Endodermal cell (in vitro differentiated cells): ENCODE measurements at regions not wholly inside any gene's neighbourhood (a gene's known extent, or its start where the extent isn't known, plus 50 kb on each side); places are given as distances from the start of the nearest gene placed in this dataset.
A peak's percentile ranks its signal among the peaks of the same experiment; 100 is the strongest.

Experiments
- DNase-seq: peaks from one replicate; pipeline ENCODE4 v3.0.0-alpha.2; 2017
- H3K27ac ChIP-seq: 2 replicates; pipeline ENCODE4 v1.5.1; 2013; ENCODE audit warnings: mild to moderate bottlenecking, low read depth, low read length, moderate library complexity
- H3K27me3 ChIP-seq: 2 replicates; pipeline ENCODE4 v1.6.1; 2013; ENCODE audit warnings: mild to moderate bottlenecking, low read length, moderate library complexity; ENCODE audit not compliant: insufficient read depth, control insufficient read depth, poor library complexity, severe bottlenecking
- H3K36me3 ChIP-seq: 2 replicates; pipeline ENCODE4 v1.7.0; 2013; ENCODE audit warnings: mild to moderate bottlenecking, low read length, moderate library complexity; ENCODE audit not compliant: control insufficient read depth, insufficient read depth
- H3K4me1 ChIP-seq: one replicate; pipeline ENCODE4 v1.7.0; 2013; ENCODE audit warnings: low read length; ENCODE audit not compliant: control insufficient read depth, insufficient read depth
- H3K4me3 ChIP-seq: 2 replicates; pipeline ENCODE4 v1.5.1; 2013; ENCODE audit warnings: mild to moderate bottlenecking, low read length, moderate library complexity
- H3K9ac ChIP-seq: 2 replicates; pipeline ENCODE4 v1.6.1; 2013; ENCODE audit warnings: mild to moderate bottlenecking, low read length, moderate library complexity; ENCODE audit not compliant: poor library complexity, severe bottlenecking; ENCODE audit errors: extremely low read depth
- H3K9me3 ChIP-seq: 2 replicates; pipeline ENCODE4 v1.6.1; 2013; ENCODE audit warnings: mild to moderate bottlenecking, low read length, moderate library complexity; ENCODE audit not compliant: control insufficient read depth
- H3K27ac Mint-ChIP-seq: 2 replicates; pipeline ENCODE4 v1.8.0; 2020; ENCODE audit warnings: mixed read lengths
- H3K27me3 Mint-ChIP-seq: 2 replicates; pipeline ENCODE4 v1.8.0; 2021; ENCODE audit warnings: mild to moderate bottlenecking, mixed read lengths; ENCODE audit not compliant: insufficient read depth
- H3K36me3 Mint-ChIP-seq: 2 replicates; pipeline ENCODE4 v1.8.0; 2020; ENCODE audit warnings: low read depth, mixed read lengths
- H3K4me1 Mint-ChIP-seq: 2 replicates; pipeline ENCODE4 v1.8.0; 2020; ENCODE audit warnings: mixed read lengths
- H3K4me3 Mint-ChIP-seq: 2 replicates; pipeline ENCODE4 v1.8.0; 2020; ENCODE audit warnings: mild to moderate bottlenecking, moderate library complexity, mixed read lengths
- H3K9me3 Mint-ChIP-seq: 2 replicates; pipeline ENCODE4 v1.8.0; 2020; ENCODE audit warnings: mild to moderate bottlenecking, mixed read lengths
- WGBS, 2 experiments: methylation state at CpG; one replicate each; pipeline versions ENCODE4 v1.1.5 to v1.1.7; 2013; ENCODE audit warnings: missing lambda C conversion rate in 2 of 2, mixed read lengths in 1 of 2; ENCODE audit not compliant: insufficient coverage in 1 of 2, insufficient read length in 1 of 2; 5-methylcytosine and 5-hydroxymethylcytosine counted together
- TF ChIP-seq, protein P1 (sequence below): fragments of 200-600 bp; sonication (generic); conservative IDR thresholded peaks from 2 replicates; pipeline ENCODE4 v1.5.0; 2021; ENCODE audit warnings: antibody characterized with exemption, mild to moderate bottlenecking

GRCh38 chr2:236824836-236825235, 255.2 kb downstream of the ACKR3 start:
- TF ChIP-seq, protein P1, sequence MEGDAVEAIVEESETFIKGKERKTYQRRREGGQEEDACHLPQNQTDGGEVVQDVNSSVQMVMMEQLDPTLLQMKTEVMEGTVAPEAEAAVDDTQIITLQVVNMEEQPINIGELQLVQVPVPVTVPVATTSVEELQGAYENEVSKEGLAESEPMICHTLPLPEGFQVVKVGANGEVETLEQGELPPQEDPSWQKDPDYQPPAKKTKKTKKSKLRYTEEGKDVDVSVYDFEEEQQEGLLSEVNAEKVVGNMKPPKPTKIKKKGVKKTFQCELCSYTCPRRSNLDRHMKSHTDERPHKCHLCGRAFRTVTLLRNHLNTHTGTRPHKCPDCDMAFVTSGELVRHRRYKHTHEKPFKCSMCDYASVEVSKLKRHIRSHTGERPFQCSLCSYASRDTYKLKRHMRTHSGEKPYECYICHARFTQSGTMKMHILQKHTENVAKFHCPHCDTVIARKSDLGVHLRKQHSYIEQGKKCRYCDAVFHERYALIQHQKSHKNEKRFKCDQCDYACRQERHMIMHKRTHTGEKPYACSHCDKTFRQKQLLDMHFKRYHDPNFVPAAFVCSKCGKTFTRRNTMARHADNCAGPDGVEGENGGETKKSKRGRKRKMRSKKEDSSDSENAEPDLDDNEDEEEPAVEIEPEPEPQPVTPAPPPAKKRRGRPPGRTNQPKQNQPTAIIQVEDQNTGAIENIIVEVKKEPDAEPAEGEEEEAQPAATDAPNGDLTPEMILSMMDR: no peak
- WGBS, 2 experiments: 52 to 87% methylated on average over 3 of the region's 3 CpGs
- H3K4me1 ChIP-seq: peaks cover 25% of the 10 kb centered on the region
- H3K9me3 ChIP-seq: peaks cover 12% of the 10 kb centered on the region
- H3K4me1 Mint-ChIP-seq: peaks cover 56% of the 10 kb centered on the region
- no peaks in the 10 kb centered on the region for H3K27me3 Mint-ChIP-seq
- H3K4me3 ChIP-seq: no peak overlapping the region
- no peaks in the 10 kb centered on the region for H3K27me3 ChIP-seq
- H3K27ac Mint-ChIP-seq: peak overlapping the region; percentile 71
- H3K36me3 Mint-ChIP-seq: no peaks in the 10 kb centered on the region
- H3K4me3 Mint-ChIP-seq: no peak overlapping the region
- H3K36me3 ChIP-seq: no peaks in the 10 kb centered on the region
- peaks cover 12% of the 10 kb centered on the region for H3K9me3 Mint-ChIP-seq
- no peak overlapping the region for H3K27ac ChIP-seq
- no peak for DNase-seq
- H3K9ac ChIP-seq: no peak overlapping the region

- DNase-seq: no peak
- TF ChIP-seq, protein P1: no peak
- Histone ChIP-seq H3K27me3 (no peaks in the 10 kb centered on the region), H3K36me3 (no peaks in the 10 kb centered on the region), H3K27ac (no peak overlapping the region), H3K4me3 (no peak overlapping the region), H3K9ac (no peak overlapping the region), H3K9me3 (peaks cover 12% of the 10 kb centered on the region), H3K4me1 (peaks cover 25% of the 10 kb centered on the region)
- H3K4me3 Mint-ChIP-seq: no peak overlapping the region
- peaks cover 12% of the 10 kb centered on the region for H3K9me3 Mint-ChIP-seq
- H3K27ac Mint-ChIP-seq: peak overlapping the region; percentile 71
- peaks cover 56% of the 10 kb centered on the region for H3K4me1 Mint-ChIP-seq
- H3K36me3 Mint-ChIP-seq: no peaks in the 10 kb centered on the region
- H3K27me3 Mint-ChIP-seq: no peaks in the 10 kb centered on the region
- WGBS, 2 experiments: 90 to 100% methylated on average over 5 to 6 of the region's 6 CpGs
Measured at GRCh38 chr2:236825989-236826510, 256.4 kb downstream of the ACKR3 start.

DNA sequence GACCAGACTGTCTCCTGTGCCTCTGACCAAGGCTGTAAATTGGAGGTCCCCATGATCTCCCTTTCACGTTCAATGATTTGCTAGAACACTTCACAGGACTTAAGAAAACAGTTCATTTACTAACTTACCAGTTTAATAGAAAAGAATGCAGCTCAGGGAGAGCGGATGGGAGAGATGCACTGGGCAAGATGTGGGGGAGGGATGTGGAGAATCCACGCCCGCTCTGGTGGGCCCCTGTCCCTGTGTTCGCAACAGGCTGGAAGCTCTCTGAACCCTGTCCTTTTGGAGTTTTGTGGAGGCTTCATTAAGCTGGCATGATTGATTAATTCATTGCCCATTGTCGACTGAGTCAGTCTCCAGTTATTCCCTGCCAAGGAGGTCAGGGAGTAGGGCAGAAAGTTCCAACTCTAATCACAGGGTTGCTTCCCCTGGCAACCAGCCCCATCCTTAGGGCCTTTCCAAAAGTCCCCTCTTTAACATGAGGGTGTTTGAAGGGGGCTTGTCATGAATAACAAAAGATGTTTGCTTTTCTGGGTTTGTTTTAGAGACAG, 257.1 kb downstream of the ACKR3 start:
- no peak overlapping the region for H3K9ac ChIP-seq
- TF ChIP-seq, protein P1: no peak
- 92% methylated on average over 6 of the region's 6 CpGs; no CpG with 5 or more reads in 1 of the 2 experiments for WGBS, 2 experiments
- H3K36me3 Mint-ChIP-seq: no peaks in the 10 kb centered on the region
- H3K4me1 ChIP-seq: peaks cover 25% of the 10 kb centered on the region
- no peaks in the 10 kb centered on the region for H3K36me3 ChIP-seq
- H3K9me3 ChIP-seq: peaks cover 7% of the 10 kb centered on the region
- peaks cover 56% of the 10 kb centered on the region for H3K4me1 Mint-ChIP-seq
- H3K4me3 Mint-ChIP-seq: no peak overlapping the region
- peaks cover 8% of the 10 kb centered on the region for H3K9me3 Mint-ChIP-seq
- peaks cover 2% of the 10 kb centered on the region for H3K27me3 Mint-ChIP-seq
- no peak overlapping the region for H3K27ac Mint-ChIP-seq
- H3K27me3 ChIP-seq: no peaks in the 10 kb centered on the region
- DNase-seq: no peak
- no peak overlapping the region for H3K4me3 ChIP-seq
- no peak overlapping the region for H3K27ac ChIP-seq
